ENCODE measurements at regions not wholly inside any gene's neighbourhood (a gene's known extent, or its start where the extent isn't known, plus 50 kb on each side); places are given as distances from the start of the nearest gene placed in this dataset.

DNA sequence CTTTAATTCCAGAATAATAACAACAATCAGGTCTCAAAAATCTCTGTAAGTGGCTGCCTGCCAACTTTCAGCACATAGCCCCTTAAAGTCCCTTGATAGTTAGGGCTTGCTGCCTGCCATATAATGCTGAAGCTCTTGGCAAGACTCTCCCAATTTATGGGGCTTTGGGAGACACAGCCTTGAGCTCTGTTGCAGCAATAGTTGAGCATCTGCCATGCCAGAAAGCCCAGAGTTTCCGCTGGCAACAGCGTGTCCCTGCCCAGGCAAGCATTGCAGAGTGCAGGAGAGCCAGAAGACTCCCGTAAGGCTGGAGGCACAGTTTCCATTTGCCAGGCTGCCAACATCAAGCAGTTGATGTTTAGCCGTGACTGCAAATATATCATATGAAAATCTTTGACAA lies 678.5 kb upstream of the NUDT12 start:
- TF ChIP-seq, protein P1, sequence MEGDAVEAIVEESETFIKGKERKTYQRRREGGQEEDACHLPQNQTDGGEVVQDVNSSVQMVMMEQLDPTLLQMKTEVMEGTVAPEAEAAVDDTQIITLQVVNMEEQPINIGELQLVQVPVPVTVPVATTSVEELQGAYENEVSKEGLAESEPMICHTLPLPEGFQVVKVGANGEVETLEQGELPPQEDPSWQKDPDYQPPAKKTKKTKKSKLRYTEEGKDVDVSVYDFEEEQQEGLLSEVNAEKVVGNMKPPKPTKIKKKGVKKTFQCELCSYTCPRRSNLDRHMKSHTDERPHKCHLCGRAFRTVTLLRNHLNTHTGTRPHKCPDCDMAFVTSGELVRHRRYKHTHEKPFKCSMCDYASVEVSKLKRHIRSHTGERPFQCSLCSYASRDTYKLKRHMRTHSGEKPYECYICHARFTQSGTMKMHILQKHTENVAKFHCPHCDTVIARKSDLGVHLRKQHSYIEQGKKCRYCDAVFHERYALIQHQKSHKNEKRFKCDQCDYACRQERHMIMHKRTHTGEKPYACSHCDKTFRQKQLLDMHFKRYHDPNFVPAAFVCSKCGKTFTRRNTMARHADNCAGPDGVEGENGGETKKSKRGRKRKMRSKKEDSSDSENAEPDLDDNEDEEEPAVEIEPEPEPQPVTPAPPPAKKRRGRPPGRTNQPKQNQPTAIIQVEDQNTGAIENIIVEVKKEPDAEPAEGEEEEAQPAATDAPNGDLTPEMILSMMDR (IDR thresholded peaks at IDR 0.05), result no peak
- TF ChIP-seq EZH2 (IDR thresholded peaks at IDR 0.05; ENCODE audit: borderline replicate concordance, insufficient read depth, low read depth, low read length, poor library complexity, severe bottlenecking), result no peak
- Histone ChIP-seq H3K4me1 (ENCODE audit: control insufficient read depth in 2 of 2, insufficient read depth in 2 of 2, low read length in 2 of 2) (no peaks in the 10 kb centered on the region), H3K9ac (ENCODE audit: low read length) (no peak overlapping the region), H3K36me3 (replicated peaks in 1 of 2; ENCODE audit: control extremely low read depth in 1 of 2, control insufficient read depth in 1 of 2, extremely low read depth in 1 of 2, insufficient read depth in 2 of 2, low read length in 1 of 2) (no peaks in the 10 kb centered on the region), H3K79me2 (ENCODE audit: control insufficient read depth, insufficient read depth, low read length) (no peaks in the 10 kb centered on the region), H3K9me3 (ENCODE audit: control extremely low read depth in 1 of 3, control insufficient read depth in 2 of 3, insufficient read depth in 1 of 3, low read length in 2 of 3) (peaks cover 0 to 3% (median 0%) of the 10 kb centered on the region in 3 donors), H3K27ac (ENCODE audit: low read length in 2 of 2) (no peak overlapping the region), H2AFZ (ENCODE audit: insufficient read depth, low read depth, low read length, poor library complexity, severe bottlenecking) (no peak overlapping the region), H3K27me3 (replicated peaks in 1 of 4; ENCODE audit: control extremely low read depth in 1 of 4, control insufficient read depth in 3 of 4, insufficient read depth in 4 of 4, low read length in 3 of 4) (no peaks in the 10 kb centered on the region), H3K4me3 (ENCODE audit: control extremely low read depth in 1 of 5, extremely low read depth in 1 of 5, insufficient read depth in 1 of 5, low read depth in 2 of 5, low read length in 4 of 5) (no peak overlapping the region), H3K4me2 (replicated peaks; ENCODE audit: low read depth, low read length, poor library complexity, severe bottlenecking) (no peak overlapping the region), H4K20me1 (ENCODE audit: control insufficient read depth, insufficient read depth, low read length, poor library complexity, severe bottlenecking) (no peaks in the 10 kb centered on the region)
- H3K4me1 Mint-ChIP-seq, result no peaks in the 10 kb centered on the region
- H3K4me3 Mint-ChIP-seq, result no peak overlapping the region
- WGBS (ENCODE audit: insufficient coverage), result 91% methylated on average over 3 of the region's 4 CpGs
- DNase-seq, result no peak
- ChIA-PET POLR2A (no interaction called here), CTCF (no interaction called here)
- H3K27me3 Mint-ChIP-seq, result no peaks in the 10 kb centered on the region
- no peak overlapping the region for H3K27ac Mint-ChIP-seq
- no peaks in the 10 kb centered on the region for H3K9me3 Mint-ChIP-seq (ENCODE audit: insufficient read depth)
- intact Hi-C loops (cut with micrococcal nuclease), result no loop called here
- no peak for ATAC-seq (ENCODE audit: low read depth)

DNA sequence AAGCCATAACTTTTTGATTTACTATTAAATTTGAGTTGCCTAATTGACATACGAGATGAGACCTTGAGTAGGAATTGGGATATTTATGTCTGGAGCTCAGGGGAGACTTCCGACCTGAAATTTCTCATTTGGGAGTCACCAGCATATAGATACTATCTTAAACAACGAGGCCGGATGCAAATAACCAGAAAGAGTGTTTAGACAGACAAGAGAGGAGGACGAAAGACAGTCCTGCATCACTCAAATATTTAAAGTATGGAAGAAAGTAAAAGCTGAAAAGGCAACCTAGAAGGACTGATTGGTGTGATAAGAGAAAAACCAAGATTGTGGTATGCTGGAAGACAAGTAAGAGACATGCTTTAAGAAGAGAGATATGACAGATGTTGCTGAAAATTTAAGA lies 675.0 kb upstream of the NUDT12 start:
- no peaks in the 10 kb centered on the region for H3K9me3 Mint-ChIP-seq (ENCODE audit: insufficient read depth)
- peaks cover 0 to 3% (median 0%) of the 10 kb centered on the region in 3 donors for H3K9me3 ChIP-seq (ENCODE audit: control extremely low read depth in 1 of 3, control insufficient read depth in 2 of 3, insufficient read depth in 1 of 3, low read length in 2 of 3)
- H3K27me3 Mint-ChIP-seq, result no peaks in the 10 kb centered on the region
- H3K4me1 Mint-ChIP-seq, result no peaks in the 10 kb centered on the region
- no peak for DNase-seq
- POLR2A ChIA-PET, result no interaction called here
- no peak overlapping the region for H3K4me3 ChIP-seq (ENCODE audit: control extremely low read depth in 1 of 5, extremely low read depth in 1 of 5, insufficient read depth in 1 of 5, low read depth in 2 of 5, low read length in 4 of 5)
- no peak for TF ChIP-seq EZH2 (IDR thresholded peaks at IDR 0.05; ENCODE audit: borderline replicate concordance, insufficient read depth, low read depth, low read length, poor library complexity, severe bottlenecking)
- TF ChIP-seq, protein P1 (IDR thresholded peaks at IDR 0.05), result no peak
- H3K4me1 ChIP-seq (ENCODE audit: control insufficient read depth in 2 of 2, insufficient read depth in 2 of 2, low read length in 2 of 2), result no peaks in the 10 kb centered on the region
- no peak overlapping the region for H3K9ac ChIP-seq (ENCODE audit: low read length)
- intact Hi-C loops (cut with micrococcal nuclease), result no loop called here
- no peak overlapping the region for H3K27ac Mint-ChIP-seq
- H3K36me3 ChIP-seq (replicated peaks in 1 of 2; ENCODE audit: control extremely low read depth in 1 of 2, control insufficient read depth in 1 of 2, extremely low read depth in 1 of 2, insufficient read depth in 2 of 2, low read length in 1 of 2), result no peaks in the 10 kb centered on the region
- CTCF ChIA-PET, result no interaction called here
- WGBS (ENCODE audit: insufficient coverage), result no CpG with 5 or more reads among the region's 5 CpGs
- no peak overlapping the region for H2AFZ ChIP-seq (ENCODE audit: insufficient read depth, low read depth, low read length, poor library complexity, severe bottlenecking)
- ATAC-seq (ENCODE audit: low read depth), result no peak
- H3K27me3 ChIP-seq (replicated peaks in 1 of 4; ENCODE audit: control extremely low read depth in 1 of 4, control insufficient read depth in 3 of 4, insufficient read depth in 4 of 4, low read length in 3 of 4), result no peaks in the 10 kb centered on the region
- H3K79me2 ChIP-seq (ENCODE audit: control insufficient read depth, insufficient read depth, low read length), result no peaks in the 10 kb centered on the region
- H3K4me3 Mint-ChIP-seq, result no peak overlapping the region
- no peak overlapping the region for H3K27ac ChIP-seq (ENCODE audit: low read length in 2 of 2)
- H3K4me2 ChIP-seq (replicated peaks; ENCODE audit: low read depth, low read length, poor library complexity, severe bottlenecking), result no peak overlapping the region
- no peaks in the 10 kb centered on the region for H4K20me1 ChIP-seq (ENCODE audit: control insufficient read depth, insufficient read depth, low read length, poor library complexity, severe bottlenecking)
